OCI-LY3 (cell line): ENCODE measurements at regions not wholly inside any gene's neighbourhood (a gene's known extent, or its start where the extent isn't known, plus 50 kb on each side); places are given as distances from the start of the nearest gene placed in this dataset.

Experiments used
- H2AFZ ChIP-seq: fragments of 200-600, 300-600 bp; shearing (Covaris generic); 2 replicates; pipeline ENCODE4 v1.6.0; 2014; ENCODE audit warnings: antibody characterized with exemption, low read depth, low read length
- H3K27ac ChIP-seq: fragments of 200-600, 300-600 bp; sonication (generic); 2 replicates; pipeline ENCODE4 v1.5.1; 2014; ENCODE audit warnings: mild to moderate bottlenecking, low read length, moderate library complexity, mixed read lengths
- H3K27me3 ChIP-seq: fragments of 200-600, 300-600 bp; sonication (generic); 2 replicates; pipeline ENCODE4 v1.6.1; 2014; ENCODE audit warnings: low read depth, low read length, mixed read lengths
- H3K36me3 ChIP-seq: fragments of 200-600, 300-600 bp; sonication (generic); replicated peaks from 2 replicates; pipeline ENCODE3; 2014; ENCODE audit warnings: low read depth, low read length, mixed read lengths
- H3K4me1 ChIP-seq: fragments of 300-600, 200-600 bp; sonication (generic); 2 replicates; pipeline ENCODE4 v1.6.1; 2014; ENCODE audit warnings: low read length, mixed read lengths
- H3K4me2 ChIP-seq: fragments of 200-600, 300-600 bp; sonication (generic); 2 replicates; pipeline ENCODE4 v1.6.1; 2014; ENCODE audit warnings: low read length, mixed read lengths
- H3K4me3 ChIP-seq: fragments of 300-600, 200-600 bp; sonication (generic); 2 replicates; pipeline ENCODE4 v1.5.1; 2014; ENCODE audit warnings: antibody characterized with exemption, mild to moderate bottlenecking, low read length, moderate library complexity
- H3K79me2 ChIP-seq: fragments of 300-600, 200-600 bp; shearing (Covaris generic); 2 replicates; pipeline ENCODE4 v1.6.1; 2014; ENCODE audit warnings: mild to moderate bottlenecking, low read length, mixed read lengths
- H3K9ac ChIP-seq: fragments of 300-600, 200-600 bp; shearing (Covaris generic); 2 replicates; pipeline ENCODE4 v1.6.0; 2014; ENCODE audit warnings: mild to moderate bottlenecking, low read length, moderate library complexity
- H3K9me3 ChIP-seq: fragments of 200-600, 300-600 bp; shearing (Covaris generic); 2 replicates; pipeline ENCODE4 v1.6.1; 2014; ENCODE audit warnings: low read length, mixed read lengths; ENCODE audit not compliant: insufficient read depth
- H4K20me1 ChIP-seq: fragments of 200-600, 300-600 bp; sonication (generic); 2 replicates; pipeline ENCODE4 v1.6.1; 2016; ENCODE audit warnings: low read length, mixed read lengths; ENCODE audit not compliant: insufficient read depth
- EZH2phosphoT487 ChIP-seq: fragments of 200-600 bp; shearing (Covaris generic); IDR thresholded peaks from 2 replicates; pipeline ENCODE4 v1.6.1; 2018; ENCODE audit warnings: antibody characterized with exemption, mixed run types, low read depth
- TF ChIP-seq, protein P1 (sequence below): fragments of 200-600, 300-600 bp; sonication (generic); IDR thresholded peaks from 2 replicates; pipeline ENCODE4 v1.5.1; 2014; ENCODE audit warnings: antibody characterized with exemption, low read length, low read depth

DNA sequence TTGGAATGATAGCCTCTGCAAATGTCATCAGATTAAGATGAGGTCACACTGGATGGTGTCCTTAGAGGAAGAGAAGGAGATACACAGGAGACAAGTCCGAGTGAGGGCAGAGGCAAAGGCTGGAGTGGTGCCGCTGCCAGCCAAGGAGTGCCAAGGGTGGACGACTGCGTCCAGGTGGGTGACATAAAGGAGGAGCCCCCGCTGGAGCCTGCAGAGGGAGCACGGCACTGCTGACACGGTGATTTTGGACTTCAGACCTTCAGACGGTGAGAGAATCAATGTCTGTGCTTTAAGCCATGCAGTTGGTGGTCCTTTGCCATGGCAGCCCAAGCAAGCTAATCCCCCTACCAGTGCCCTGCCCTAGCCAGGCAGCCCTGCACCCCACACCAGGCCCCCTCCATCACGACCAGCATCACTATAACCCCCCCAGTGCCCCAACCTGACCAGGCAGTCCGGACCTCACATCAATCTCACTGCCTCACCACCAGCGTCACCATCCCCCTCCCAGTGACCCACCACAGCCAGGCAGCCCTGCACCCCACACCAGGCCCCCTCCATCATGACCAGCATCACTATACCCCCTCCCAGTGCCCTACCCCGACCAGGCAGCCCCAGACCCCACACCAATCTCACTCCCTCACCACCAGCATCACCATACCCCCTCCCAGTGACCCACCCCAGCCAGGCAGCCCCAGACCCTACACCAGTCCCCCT lies 130.0 kb downstream of the HMX1 start:
- Histone ChIP-seq H2AFZ (no peak overlapping the region), H3K36me3 (no peaks in the 10 kb centered on the region), H3K4me3 (no peak overlapping the region), H3K27me3 (no peaks in the 10 kb centered on the region), H4K20me1 (no peaks in the 10 kb centered on the region), H3K9ac (no peak overlapping the region), H3K4me2 (no peak overlapping the region), H3K4me1 (peaks cover 4% of the 10 kb centered on the region), H3K79me2 (no peaks in the 10 kb centered on the region), H3K27ac (no peak overlapping the region), H3K9me3 (no peaks in the 10 kb centered on the region)
- TF ChIP-seq EZH2phosphoT487: no peak
- TF ChIP-seq, protein P1, sequence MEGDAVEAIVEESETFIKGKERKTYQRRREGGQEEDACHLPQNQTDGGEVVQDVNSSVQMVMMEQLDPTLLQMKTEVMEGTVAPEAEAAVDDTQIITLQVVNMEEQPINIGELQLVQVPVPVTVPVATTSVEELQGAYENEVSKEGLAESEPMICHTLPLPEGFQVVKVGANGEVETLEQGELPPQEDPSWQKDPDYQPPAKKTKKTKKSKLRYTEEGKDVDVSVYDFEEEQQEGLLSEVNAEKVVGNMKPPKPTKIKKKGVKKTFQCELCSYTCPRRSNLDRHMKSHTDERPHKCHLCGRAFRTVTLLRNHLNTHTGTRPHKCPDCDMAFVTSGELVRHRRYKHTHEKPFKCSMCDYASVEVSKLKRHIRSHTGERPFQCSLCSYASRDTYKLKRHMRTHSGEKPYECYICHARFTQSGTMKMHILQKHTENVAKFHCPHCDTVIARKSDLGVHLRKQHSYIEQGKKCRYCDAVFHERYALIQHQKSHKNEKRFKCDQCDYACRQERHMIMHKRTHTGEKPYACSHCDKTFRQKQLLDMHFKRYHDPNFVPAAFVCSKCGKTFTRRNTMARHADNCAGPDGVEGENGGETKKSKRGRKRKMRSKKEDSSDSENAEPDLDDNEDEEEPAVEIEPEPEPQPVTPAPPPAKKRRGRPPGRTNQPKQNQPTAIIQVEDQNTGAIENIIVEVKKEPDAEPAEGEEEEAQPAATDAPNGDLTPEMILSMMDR: no peak

DNA sequence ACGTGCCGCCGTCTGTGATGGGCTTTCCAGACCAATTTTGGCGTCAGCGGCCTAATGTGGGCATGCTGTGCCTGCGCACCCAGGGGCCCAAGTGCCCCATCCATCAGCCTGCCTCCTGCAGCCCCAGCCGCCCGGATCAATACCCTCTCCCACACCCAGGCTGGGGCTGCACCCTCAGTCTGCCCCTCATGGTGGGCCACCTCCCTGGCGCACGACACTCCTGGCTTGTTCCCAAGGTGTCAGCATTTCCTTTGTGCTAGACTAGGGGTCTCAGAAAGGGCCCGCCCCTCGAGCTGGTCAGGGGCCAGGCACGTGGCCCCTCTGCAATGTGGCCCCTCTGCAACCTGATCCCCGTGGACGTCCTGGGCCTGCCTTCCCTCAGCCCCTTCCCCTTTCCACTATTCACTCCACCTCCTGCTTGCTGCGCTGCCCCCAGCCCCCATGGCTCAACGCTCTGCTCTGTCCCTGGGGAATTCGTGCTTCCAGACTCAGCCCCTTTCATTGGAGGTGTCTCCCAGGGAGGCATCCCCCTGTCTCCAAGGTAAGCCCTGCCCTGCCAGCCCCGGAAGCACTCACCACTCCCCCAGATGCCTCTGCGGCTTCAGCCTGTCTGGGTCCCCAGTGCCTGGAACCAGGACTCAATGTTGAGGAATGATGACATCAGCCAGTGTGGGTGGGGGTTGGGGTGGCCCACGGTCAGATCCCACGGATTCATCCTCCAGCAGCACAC lies 130.8 kb downstream of the HMX1 start:
- Histone ChIP-seq H3K9me3 (no peaks in the 10 kb centered on the region), H3K4me1 (peaks cover 13% of the 10 kb centered on the region), H3K36me3 (no peaks in the 10 kb centered on the region), H3K4me3 (no peak overlapping the region), H4K20me1 (no peaks in the 10 kb centered on the region), H3K79me2 (no peaks in the 10 kb centered on the region), H3K9ac (no peak overlapping the region), H3K27me3 (no peaks in the 10 kb centered on the region), H3K4me2 (no peak overlapping the region), H3K27ac (no peak overlapping the region), H2AFZ (no peak overlapping the region)
- no peak for TF ChIP-seq EZH2phosphoT487
- TF ChIP-seq, protein P1: no peak

DNA sequence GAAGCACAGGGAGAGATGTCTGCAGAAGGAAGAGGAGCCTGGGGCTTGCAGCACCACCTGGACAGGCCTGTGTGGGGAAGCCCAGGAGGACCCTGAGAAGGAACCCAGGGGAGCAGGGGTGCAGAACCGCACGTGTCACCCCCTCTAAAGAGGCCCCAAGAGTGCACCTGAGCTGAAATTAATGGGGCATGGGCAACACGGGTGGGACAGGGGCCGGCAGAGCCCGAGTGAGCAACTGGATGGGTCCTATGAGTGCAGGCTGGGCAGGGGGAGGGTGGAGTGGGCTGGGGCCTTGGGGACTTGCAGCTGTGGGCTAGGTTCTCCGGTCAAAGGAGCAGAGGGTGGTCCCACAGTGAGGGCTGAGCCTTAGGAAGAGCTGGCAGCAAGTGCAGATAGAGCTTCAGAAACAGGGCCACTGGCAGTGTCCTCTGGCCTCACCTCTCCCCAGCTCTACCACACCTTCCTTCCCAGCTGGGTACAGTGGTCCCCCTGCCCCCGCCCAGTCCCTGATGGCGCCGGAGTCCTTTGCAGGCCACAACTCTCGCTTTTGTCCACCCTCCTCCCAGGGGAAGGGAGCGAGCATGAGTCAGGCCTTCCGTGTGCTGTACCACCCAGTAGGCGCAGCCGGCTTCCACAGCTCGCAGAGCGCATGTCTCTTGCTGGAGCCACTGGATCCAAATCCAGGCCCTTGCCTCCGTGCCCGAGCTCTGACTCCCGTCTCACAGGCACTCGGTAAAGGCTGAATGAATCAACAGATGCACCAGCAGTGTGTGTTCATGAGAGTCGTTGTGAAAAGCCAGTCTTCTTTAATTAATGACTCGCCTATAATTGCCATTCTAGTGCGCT lies 131.6 kb downstream of the HMX1 start:
- no peak overlapping the region for H2AFZ ChIP-seq
- H3K27me3 ChIP-seq: no peaks in the 10 kb centered on the region

More for the DNA sequence above, 131.6 kb downstream of the HMX1 start:
- Histone ChIP-seq H4K20me1 (no peaks in the 10 kb centered on the region), H3K9ac (no peak overlapping the region), H3K4me3 (no peak overlapping the region), H3K27ac (no peak overlapping the region), H3K9me3 (no peaks in the 10 kb centered on the region), H3K36me3 (no peaks in the 10 kb centered on the region), H3K4me1 (peaks cover 14% of the 10 kb centered on the region), H3K4me2 (no peak overlapping the region), H3K79me2 (no peaks in the 10 kb centered on the region)
- TF ChIP-seq EZH2phosphoT487: no peak
- TF ChIP-seq, protein P1: no peak
